ENCODE measurements at regions not wholly inside any gene's neighbourhood (a gene's known extent, or its start where the extent isn't known, plus 50 kb on each side); places are given as distances from the start of the nearest gene placed in this dataset.
"Not testable (repeated sequence)": the region's sequence is repeated elsewhere in the genome, so short reads cannot be mapped to it uniquely, and the experiment has no call there.

GRCh38 chr3:117045143-117045542, 335.6 kb downstream of the TUSC7 start:
- no peaks in the 10 kb centered on the region for H3K36me3 ChIP-seq (replicated peaks in 1 of 2)
- 0% methylated on average over 1 of the region's 1 CpG; no CpG with 5 or more reads in 2 of the 4 donors for WGBS, 4 donors
- no peak overlapping the region for H3K4me3 ChIP-seq
- no peaks in the 10 kb centered on the region for H3K27me3 ChIP-seq
- peak in 4 of 7 donors; percentile 18 to 27 (median 23) for DNase-seq
- no peaks in the 10 kb centered on the region for H3K4me1 ChIP-seq (replicated peaks in 1 of 2)
- H3K9me3 ChIP-seq (replicated peaks in 1 of 3), result peaks cover 0 to 4% (median 0%) of the 10 kb centered on the region in 3 donors
- intact Hi-C loops (cut with DNase I), result no loop called here
- no peak for TF ChIP-seq CTCF (IDR thresholded peaks at IDR 0.05)
- TF ChIP-seq POLR2A (IDR thresholded peaks at IDR 0.05), result no peak
- H3K27ac ChIP-seq, result no peak overlapping the region

GRCh38 chr3:117047951-117048705, 338.5 kb downstream of the TUSC7 start:
- Histone ChIP-seq H3K27ac (no peak overlapping the region), H3K27me3 (no peaks in the 10 kb centered on the region), H3K36me3 (replicated peaks in 1 of 2) (no peaks in the 10 kb centered on the region), H3K4me1 (replicated peaks in 1 of 2) (no peaks in the 10 kb centered on the region), H3K9me3 (replicated peaks in 1 of 3) (no peaks in the 10 kb centered on the region), H3K4me3 (no peak overlapping the region)
- intact Hi-C loops (cut with DNase I), result no loop called here
- DNase-seq, result peak in 3 of 7 donors; percentile 25 to 35 (median 27)
- TF ChIP-seq POLR2A (IDR thresholded peaks at IDR 0.05) (no peak), CTCF (IDR thresholded peaks at IDR 0.05) (no peak)

- Histone ChIP-seq H3K36me3 (replicated peaks in 1 of 2) (no peaks in the 10 kb centered on the region), H3K4me1 (replicated peaks in 1 of 2) (no peaks in the 10 kb centered on the region), H3K4me3 (no peak overlapping the region), H3K27me3 (no peaks in the 10 kb centered on the region), H3K9me3 (replicated peaks in 1 of 3) (no peaks in the 10 kb centered on the region), H3K27ac (no peak overlapping the region)
- DNase-seq, result peak in 2 of 7 donors; percentile 26 to 39
- intact Hi-C loops (cut with DNase I), result no loop called here
- TF ChIP-seq CTCF (IDR thresholded peaks at IDR 0.05), result no peak
- TF ChIP-seq POLR2A (IDR thresholded peaks at IDR 0.05), result no peak
- 63 to 81% (median 71%) methylated on average over 5 of the region's 5 CpGs for WGBS, 4 donors
Measured at GRCh38 chr3:117052395-117052794, 342.8 kb downstream of the TUSC7 start.

GRCh38 chr3:117054556-117054955, 345.0 kb downstream of the TUSC7 start:
- Histone ChIP-seq H3K36me3 (replicated peaks in 1 of 2) (no peaks in the 10 kb centered on the region), H3K9me3 (replicated peaks in 1 of 3) (no peaks in the 10 kb centered on the region), H3K27me3 (no peaks in the 10 kb centered on the region), H3K27ac (no peak overlapping the region), H3K4me1 (replicated peaks in 1 of 2) (no peaks in the 10 kb centered on the region), H3K4me3 (no peak overlapping the region)
- intact Hi-C loops (cut with DNase I), result no loop called here
- DNase-seq, result no peak
- 75 to 93% (median 79%) methylated on average over 2 of the region's 2 CpGs for WGBS, 4 donors
- TF ChIP-seq CTCF (IDR thresholded peaks at IDR 0.05) (no peak), POLR2A (IDR thresholded peaks at IDR 0.05) (no peak)

GRCh38 chr3:117056946-117057345, 347.4 kb downstream of the TUSC7 start:
- H3K9me3 ChIP-seq (replicated peaks in 1 of 3); H3K27me3 ChIP-seq; H3K4me1 ChIP-seq (replicated peaks in 1 of 2); H3K27ac ChIP-seq; DNase-seq; intact Hi-C loops (cut with DNase I); H3K36me3 ChIP-seq (replicated peaks in 1 of 2); H3K4me3 ChIP-seq: not testable (repeated sequence)
- WGBS, 4 donors, result 80 to 90% (median 89%) methylated on average over 5 of the region's 5 CpGs

Data from adrenal gland (tissue), 9 donors.